Ascending aorta (tissue), 2 donors: ENCODE measurements at regions not wholly inside any gene's neighbourhood (a gene's known extent, or its start where the extent isn't known, plus 50 kb on each side); places are given as distances from the start of the nearest gene placed in this dataset.

ENCODE experiments used
- DNase-seq, 2 donors: peaks; one replicate each; pipeline ENCODE4 v3.0.0-alpha.2; 2019; ENCODE audit warnings: low spot score in 2 of 2
- H3K27ac ChIP-seq, 2 donors: fragments of 200-600 bp; sonication (generic); one replicate each; pipeline ENCODE4 v1.5.1; 2016 to 2017; ENCODE audit warnings: mild to moderate bottlenecking in 1 of 2
- H3K27me3 ChIP-seq: fragments of 200-600 bp; sonication (generic); one replicate; pipeline ENCODE4 v1.5.1; 2017
- H3K36me3 ChIP-seq, 2 donors: fragments of 200-600 bp; sonication (generic); one replicate each; pipeline ENCODE4 v1.5.1; 2016
- H3K4me1 ChIP-seq, 2 donors: fragments of 200-600 bp; sonication (generic); one replicate each; pipeline ENCODE4 v1.5.1; 2016 to 2017; ENCODE audit warnings: mild to moderate bottlenecking in 1 of 2
- H3K4me3 ChIP-seq, 2 donors: fragments of 200-600 bp; sonication (generic); one replicate each; pipeline ENCODE4 v1.5.1; 2016 to 2017; ENCODE audit warnings: mild to moderate bottlenecking in 1 of 2
- H3K9me3 ChIP-seq, 2 donors: fragments of 200-600 bp; sonication (generic); one replicate each; pipeline ENCODE4 v1.5.1; 2016
- CTCF ChIP-seq, 3 experiments: fragments of 200-600 bp in 2 of 3; fragments of 450-650 bp in 1 of 3; sonication (generic) in 2 of 3; IDR thresholded peaks; one replicate each; pipeline ENCODE4 v1.5.1; 2016 to 2019; ENCODE audit warnings: antibody characterized with exemption in 3 of 3, mild to moderate bottlenecking in 1 of 3, moderate library complexity in 1 of 3
- intact Hi-C: fragments of 100-400 bp; cut with DNase I; formaldehyde crosslinking; loops from one replicate; pipeline ENCODE4 v1.15.1; 2023

- H3K4me3 ChIP-seq: no peak overlapping the region
- no peak for DNase-seq
- intact Hi-C loops: no loop called here
- no peak for TF ChIP-seq CTCF (IDR thresholded peaks at IDR 0.05)
- no peaks in the 10 kb centered on the region for H3K27me3 ChIP-seq
- H3K9me3 ChIP-seq: no peaks in the 10 kb centered on the region
- no peaks in the 10 kb centered on the region for H3K4me1 ChIP-seq
- H3K27ac ChIP-seq: no peak overlapping the region
- H3K36me3 ChIP-seq: no peaks in the 10 kb centered on the region
Observed at GRCh38 chr12:127268213-127268612, 998.8 kb upstream of the TMEM132C start.

- no peak for TF ChIP-seq CTCF (IDR thresholded peaks at IDR 0.05)
- Histone ChIP-seq H3K9me3 (no peaks in the 10 kb centered on the region), H3K27ac (no peak overlapping the region), H3K4me3 (no peak overlapping the region), H3K27me3 (no peaks in the 10 kb centered on the region), H3K4me1 (no peaks in the 10 kb centered on the region), H3K36me3 (no peaks in the 10 kb centered on the region)
- no peak for DNase-seq
- intact Hi-C loops: no loop called here
Observed at GRCh38 chr12:127268706-127269425, 998.1 kb upstream of the TMEM132C start.

- Histone ChIP-seq H3K27me3 (no peaks in the 10 kb centered on the region), H3K36me3 (no peaks in the 10 kb centered on the region), H3K9me3 (no peaks in the 10 kb centered on the region), H3K4me1 (no peaks in the 10 kb centered on the region), H3K27ac (no peak overlapping the region), H3K4me3 (no peak overlapping the region)
- TF ChIP-seq CTCF (IDR thresholded peaks at IDR 0.05): no peak
- DNase-seq: no peak
- intact Hi-C loops: no loop called here
Observed at GRCh38 chr12:127270193-127270592, 996.8 kb upstream of the TMEM132C start.

- intact Hi-C loops: no loop called here
Observed at GRCh38 chr12:127271776-127272175, 995.2 kb upstream of the TMEM132C start.

GRCh38 chr12:127272864-127273263 is 994.1 kb upstream of the TMEM132C start:
- no peak for DNase-seq
- H3K4me1 ChIP-seq: no peaks in the 10 kb centered on the region
- no peak for TF ChIP-seq CTCF (IDR thresholded peaks at IDR 0.05)
- no peaks in the 10 kb centered on the region for H3K36me3 ChIP-seq
- no peak overlapping the region for H3K27ac ChIP-seq
- intact Hi-C loops: no loop called here
- H3K9me3 ChIP-seq: no peaks in the 10 kb centered on the region
- no peak overlapping the region for H3K4me3 ChIP-seq
- H3K27me3 ChIP-seq: no peaks in the 10 kb centered on the region

More at GRCh38 chr12:127271776-127272175, 995.2 kb upstream of the TMEM132C start:
- Histone ChIP-seq H3K9me3 (no peaks in the 10 kb centered on the region), H3K36me3 (no peaks in the 10 kb centered on the region), H3K4me3 (no peak overlapping the region), H3K4me1 (no peaks in the 10 kb centered on the region), H3K27ac (no peak overlapping the region), H3K27me3 (no peaks in the 10 kb centered on the region)
- no peak for TF ChIP-seq CTCF (IDR thresholded peaks at IDR 0.05)
- DNase-seq: no peak

- Histone ChIP-seq H3K36me3 (no peaks in the 10 kb centered on the region), H3K9me3 (no peaks in the 10 kb centered on the region), H3K27ac (no peak overlapping the region), H3K27me3 (no peaks in the 10 kb centered on the region), H3K4me1 (no peaks in the 10 kb centered on the region), H3K4me3 (no peak overlapping the region)
- intact Hi-C loops: no loop called here
- no peak for DNase-seq
- no peak for TF ChIP-seq CTCF (IDR thresholded peaks at IDR 0.05)
Observed at GRCh38 chr12:127273626-127274025, 993.3 kb upstream of the TMEM132C start.
